Peyer's patch (tissue), 4 donors: ENCODE measurements at regions not wholly inside any gene's neighbourhood (a gene's known extent, or its start where the extent isn't known, plus 50 kb on each side); places are given as distances from the start of the nearest gene placed in this dataset.

Experiments used
- DNase-seq, 3 donors: peaks; one replicate each; pipeline ENCODE4 v3.0.0-alpha.2; 2017 to 2019
- H3K27ac ChIP-seq, 4 donors: fragments of 200-600 bp; sonication (generic); one replicate each; pipeline ENCODE4 v1.5.1; 2016 to 2019
- H3K27me3 ChIP-seq, 2 donors: fragments of 200-600 bp; sonication (generic); one replicate each; pipeline ENCODE4 v1.5.1; 2019
- H3K36me3 ChIP-seq, 3 donors: fragments of 200-600 bp; sonication (generic); one replicate each; pipeline ENCODE4 v1.5.1; 2016 to 2019
- H3K4me1 ChIP-seq, 4 donors: fragments of 200-600 bp; sonication (generic); one replicate each; pipeline ENCODE4 v1.5.1; 2016 to 2019
- H3K4me3 ChIP-seq, 4 donors: fragments of 200-600 bp; sonication (generic); 1 replicate in 3 of 4; 2 replicates in 1 of 4; pipeline ENCODE4 v1.5.1; 2016 to 2019; ENCODE audit warnings: mild to moderate bottlenecking in 1 of 4
- H3K9me3 ChIP-seq, 4 donors: fragments of 200-600 bp; sonication (generic); one replicate each; pipeline ENCODE4 v1.5.1; 2016 to 2019; ENCODE audit warnings: mild to moderate bottlenecking in 1 of 4
- POLR2A ChIP-seq, 2 donors: fragments of 450-650 bp; IDR thresholded peaks; one replicate each; pipeline ENCODE4 v1.5.1; 2017; ENCODE audit warnings: antibody characterized with exemption in 2 of 2, mild to moderate bottlenecking in 2 of 2, moderate library complexity in 2 of 2
- TF ChIP-seq, protein P1 (sequence below), 6 experiments: fragments of 450-650 bp in 4 of 6; fragments of 200-600 bp in 2 of 6; sonication (generic) in 1 of 6; IDR thresholded peaks; one replicate each; pipeline ENCODE4 v1.5.1; 2017 to 2019; ENCODE audit warnings: antibody characterized with exemption in 6 of 6, mild to moderate bottlenecking in 3 of 6, moderate library complexity in 1 of 6

GRCh38 chr20:24767623-24768100 is 181.4 kb upstream of the CST7 start:
- no peaks in the 10 kb centered on the region for H3K27me3 ChIP-seq
- no peaks in the 10 kb centered on the region for H3K36me3 ChIP-seq
- no peak overlapping the region for H3K27ac ChIP-seq
- peak in 1 of 3 donors; percentile 28 for DNase-seq
- H3K4me3 ChIP-seq, result no peak overlapping the region
- no peaks in the 10 kb centered on the region for H3K9me3 ChIP-seq
- no peaks in the 10 kb centered on the region for H3K4me1 ChIP-seq
- TF ChIP-seq, protein P1, sequence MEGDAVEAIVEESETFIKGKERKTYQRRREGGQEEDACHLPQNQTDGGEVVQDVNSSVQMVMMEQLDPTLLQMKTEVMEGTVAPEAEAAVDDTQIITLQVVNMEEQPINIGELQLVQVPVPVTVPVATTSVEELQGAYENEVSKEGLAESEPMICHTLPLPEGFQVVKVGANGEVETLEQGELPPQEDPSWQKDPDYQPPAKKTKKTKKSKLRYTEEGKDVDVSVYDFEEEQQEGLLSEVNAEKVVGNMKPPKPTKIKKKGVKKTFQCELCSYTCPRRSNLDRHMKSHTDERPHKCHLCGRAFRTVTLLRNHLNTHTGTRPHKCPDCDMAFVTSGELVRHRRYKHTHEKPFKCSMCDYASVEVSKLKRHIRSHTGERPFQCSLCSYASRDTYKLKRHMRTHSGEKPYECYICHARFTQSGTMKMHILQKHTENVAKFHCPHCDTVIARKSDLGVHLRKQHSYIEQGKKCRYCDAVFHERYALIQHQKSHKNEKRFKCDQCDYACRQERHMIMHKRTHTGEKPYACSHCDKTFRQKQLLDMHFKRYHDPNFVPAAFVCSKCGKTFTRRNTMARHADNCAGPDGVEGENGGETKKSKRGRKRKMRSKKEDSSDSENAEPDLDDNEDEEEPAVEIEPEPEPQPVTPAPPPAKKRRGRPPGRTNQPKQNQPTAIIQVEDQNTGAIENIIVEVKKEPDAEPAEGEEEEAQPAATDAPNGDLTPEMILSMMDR (IDR thresholded peaks at IDR 0.05), result no peak
- TF ChIP-seq POLR2A (IDR thresholded peaks at IDR 0.05), result no peak

- H3K27ac ChIP-seq, result no peak overlapping the region
- H3K4me3 ChIP-seq, result no peak overlapping the region
- no peaks in the 10 kb centered on the region for H3K9me3 ChIP-seq
- H3K27me3 ChIP-seq, result no peaks in the 10 kb centered on the region
- no peaks in the 10 kb centered on the region for H3K36me3 ChIP-seq
- peak in 1 of 3 donors; percentile 11 for DNase-seq
- no peaks in the 10 kb centered on the region for H3K4me1 ChIP-seq
- TF ChIP-seq POLR2A (IDR thresholded peaks at IDR 0.05), result no peak
- TF ChIP-seq, protein P1 (IDR thresholded peaks at IDR 0.05), result no peak
Observed at GRCh38 chr20:24768201-24768636, 180.8 kb upstream of the CST7 start.

DNA sequence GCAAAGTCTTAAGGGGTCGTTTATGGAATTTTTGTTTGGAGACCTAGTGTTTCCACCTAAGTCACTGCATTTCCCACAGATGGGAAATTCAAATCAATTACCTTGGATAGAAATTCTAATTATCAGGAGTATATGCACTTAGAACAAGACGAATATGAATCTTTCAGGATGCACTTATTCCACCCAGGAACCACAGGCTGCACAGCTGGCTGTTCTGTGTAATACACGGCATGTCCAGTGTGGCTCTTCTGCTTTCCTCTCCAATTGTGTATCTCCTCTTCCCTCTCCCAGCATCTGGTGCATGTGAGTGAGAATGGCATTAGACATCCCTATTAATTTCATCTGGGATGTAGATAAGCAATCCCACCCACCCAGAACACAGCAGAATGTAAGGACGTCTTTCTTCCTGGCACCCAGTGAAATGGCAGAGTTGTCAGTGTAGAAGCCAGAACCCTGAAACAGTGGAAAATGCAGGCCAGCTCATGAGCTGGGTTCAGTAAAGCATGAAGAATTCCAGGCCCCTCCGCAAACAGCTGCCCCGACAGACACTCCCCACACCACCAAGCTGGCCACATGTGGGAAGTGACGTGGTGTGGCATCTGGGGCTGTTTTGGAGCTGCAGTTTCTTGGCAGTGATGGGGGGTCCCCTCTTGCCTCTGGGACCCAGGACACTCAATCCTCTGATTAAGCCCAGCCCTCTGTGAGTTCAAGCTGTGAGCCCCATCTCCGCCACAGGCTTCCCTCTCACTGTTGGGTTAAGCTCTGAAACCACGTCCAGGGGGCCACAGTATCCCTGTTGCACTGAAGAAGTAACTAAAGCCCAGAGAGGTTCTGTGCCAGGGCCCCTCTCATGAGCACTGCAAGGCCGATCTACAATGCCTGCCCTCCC is 180.1 kb upstream of the CST7 start:
- H3K9me3 ChIP-seq, result no peaks in the 10 kb centered on the region
- H3K4me3 ChIP-seq, result no peak overlapping the region
- no peaks in the 10 kb centered on the region for H3K4me1 ChIP-seq
- no peak overlapping the region for H3K27ac ChIP-seq
- H3K36me3 ChIP-seq, result no peaks in the 10 kb centered on the region
- no peak for TF ChIP-seq POLR2A (IDR thresholded peaks at IDR 0.05)
- TF ChIP-seq, protein P1 (IDR thresholded peaks at IDR 0.05), result no peak
- peak in 1 of 3 donors; percentile 13 for DNase-seq
- H3K27me3 ChIP-seq, result no peaks in the 10 kb centered on the region

GRCh38 chr20:24769878-24770627 is 179.0 kb upstream of the CST7 start:
- Histone ChIP-seq H3K4me3 (no peak overlapping the region), H3K36me3 (no peaks in the 10 kb centered on the region), H3K27me3 (no peaks in the 10 kb centered on the region), H3K4me1 (no peaks in the 10 kb centered on the region), H3K27ac (no peak overlapping the region), H3K9me3 (no peaks in the 10 kb centered on the region)
- DNase-seq, result peak in 2 of 3 donors; percentile 29 to 36
- TF ChIP-seq, protein P1 (IDR thresholded peaks at IDR 0.05), result no peak
- no peak for TF ChIP-seq POLR2A (IDR thresholded peaks at IDR 0.05)

GRCh38 chr20:24770628-24771541 is 178.2 kb upstream of the CST7 start:
- peak in 2 of 3 donors; percentile 18 to 26 for DNase-seq
- TF ChIP-seq POLR2A (IDR thresholded peaks at IDR 0.05), result no peak

More at GRCh38 chr20:24770628-24771541, 178.2 kb upstream of the CST7 start:
- Histone ChIP-seq H3K9me3 (no peaks in the 10 kb centered on the region), H3K4me1 (no peaks in the 10 kb centered on the region), H3K27ac (no peak overlapping the region), H3K27me3 (no peaks in the 10 kb centered on the region), H3K36me3 (no peaks in the 10 kb centered on the region), H3K4me3 (no peak overlapping the region)
